LNCaP clone FGC (cell line): ENCODE measurements at regions not wholly inside any gene's neighbourhood (a gene's known extent, or its start where the extent isn't known, plus 50 kb on each side); places are given as distances from the start of the nearest gene placed in this dataset.
A peak's percentile ranks its signal among the peaks of the same experiment; 100 is the strongest.
"Not testable (repeated sequence)": the region's sequence is repeated elsewhere in the genome, so short reads cannot be mapped to it uniquely, and the experiment has no call there.

Source experiments
- DNase-seq: peaks from one replicate; pipeline ENCODE4 v3.0.0-alpha.2; 2011; ENCODE audit warnings: low read depth
- H3K4me3 ChIP-seq: 2 replicates; pipeline ENCODE4 v1.5.1; 2011; ENCODE audit warnings: mild to moderate bottlenecking, low read depth, low read length, control low read depth
- TF ChIP-seq, protein P1 (sequence below): IDR thresholded peaks from 2 replicates; pipeline ENCODE4 v1.5.1; 2012; ENCODE audit warnings: mild to moderate bottlenecking; ENCODE audit not compliant: control insufficient read depth, insufficient read depth; ENCODE audit errors: extremely low read depth

DNA sequence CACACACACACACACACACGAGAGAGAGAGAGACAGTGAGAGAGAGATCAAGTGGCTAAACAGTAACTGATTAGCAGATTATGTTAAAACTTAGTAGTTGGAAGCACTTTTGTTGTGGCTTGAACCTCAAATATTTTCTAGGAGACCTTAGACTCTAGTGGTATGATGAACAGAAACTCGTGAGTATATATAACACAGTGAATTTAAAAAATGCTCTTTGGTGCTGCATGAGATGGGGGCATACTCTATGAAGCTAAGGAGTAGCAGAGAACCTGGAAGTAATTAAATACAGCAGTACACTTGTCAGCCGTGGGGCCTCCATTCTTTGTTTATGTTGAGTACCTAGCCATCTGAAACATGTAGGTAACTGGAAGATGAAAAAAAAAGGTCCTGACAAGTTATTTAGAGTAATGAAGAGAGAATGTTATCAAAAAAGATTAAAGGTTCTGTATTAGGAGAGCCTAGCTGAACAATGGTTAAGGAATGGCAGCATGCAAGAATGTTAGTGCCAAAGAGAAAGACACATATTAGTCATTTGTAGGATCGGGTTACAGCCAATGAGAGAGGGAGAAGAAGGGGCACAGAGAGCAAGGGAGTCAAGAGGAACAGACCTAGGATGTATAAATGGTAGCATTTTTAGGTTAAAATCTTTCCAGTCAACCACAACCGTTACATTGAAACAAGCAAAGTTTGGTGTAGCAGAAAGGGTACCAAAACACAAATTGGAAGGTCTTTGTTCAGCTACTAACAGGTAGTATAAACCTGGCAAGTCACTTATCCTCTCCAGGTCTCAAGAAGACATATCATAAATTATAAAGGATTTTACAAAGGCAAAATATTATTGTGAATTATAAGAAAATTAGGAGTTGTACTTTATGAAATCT is 316.7 kb upstream of the DIPK2B start:
- TF ChIP-seq, protein P1, sequence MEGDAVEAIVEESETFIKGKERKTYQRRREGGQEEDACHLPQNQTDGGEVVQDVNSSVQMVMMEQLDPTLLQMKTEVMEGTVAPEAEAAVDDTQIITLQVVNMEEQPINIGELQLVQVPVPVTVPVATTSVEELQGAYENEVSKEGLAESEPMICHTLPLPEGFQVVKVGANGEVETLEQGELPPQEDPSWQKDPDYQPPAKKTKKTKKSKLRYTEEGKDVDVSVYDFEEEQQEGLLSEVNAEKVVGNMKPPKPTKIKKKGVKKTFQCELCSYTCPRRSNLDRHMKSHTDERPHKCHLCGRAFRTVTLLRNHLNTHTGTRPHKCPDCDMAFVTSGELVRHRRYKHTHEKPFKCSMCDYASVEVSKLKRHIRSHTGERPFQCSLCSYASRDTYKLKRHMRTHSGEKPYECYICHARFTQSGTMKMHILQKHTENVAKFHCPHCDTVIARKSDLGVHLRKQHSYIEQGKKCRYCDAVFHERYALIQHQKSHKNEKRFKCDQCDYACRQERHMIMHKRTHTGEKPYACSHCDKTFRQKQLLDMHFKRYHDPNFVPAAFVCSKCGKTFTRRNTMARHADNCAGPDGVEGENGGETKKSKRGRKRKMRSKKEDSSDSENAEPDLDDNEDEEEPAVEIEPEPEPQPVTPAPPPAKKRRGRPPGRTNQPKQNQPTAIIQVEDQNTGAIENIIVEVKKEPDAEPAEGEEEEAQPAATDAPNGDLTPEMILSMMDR = no peak
- H3K4me3 ChIP-seq = no peak overlapping the region
- DNase-seq = no peak

DNA sequence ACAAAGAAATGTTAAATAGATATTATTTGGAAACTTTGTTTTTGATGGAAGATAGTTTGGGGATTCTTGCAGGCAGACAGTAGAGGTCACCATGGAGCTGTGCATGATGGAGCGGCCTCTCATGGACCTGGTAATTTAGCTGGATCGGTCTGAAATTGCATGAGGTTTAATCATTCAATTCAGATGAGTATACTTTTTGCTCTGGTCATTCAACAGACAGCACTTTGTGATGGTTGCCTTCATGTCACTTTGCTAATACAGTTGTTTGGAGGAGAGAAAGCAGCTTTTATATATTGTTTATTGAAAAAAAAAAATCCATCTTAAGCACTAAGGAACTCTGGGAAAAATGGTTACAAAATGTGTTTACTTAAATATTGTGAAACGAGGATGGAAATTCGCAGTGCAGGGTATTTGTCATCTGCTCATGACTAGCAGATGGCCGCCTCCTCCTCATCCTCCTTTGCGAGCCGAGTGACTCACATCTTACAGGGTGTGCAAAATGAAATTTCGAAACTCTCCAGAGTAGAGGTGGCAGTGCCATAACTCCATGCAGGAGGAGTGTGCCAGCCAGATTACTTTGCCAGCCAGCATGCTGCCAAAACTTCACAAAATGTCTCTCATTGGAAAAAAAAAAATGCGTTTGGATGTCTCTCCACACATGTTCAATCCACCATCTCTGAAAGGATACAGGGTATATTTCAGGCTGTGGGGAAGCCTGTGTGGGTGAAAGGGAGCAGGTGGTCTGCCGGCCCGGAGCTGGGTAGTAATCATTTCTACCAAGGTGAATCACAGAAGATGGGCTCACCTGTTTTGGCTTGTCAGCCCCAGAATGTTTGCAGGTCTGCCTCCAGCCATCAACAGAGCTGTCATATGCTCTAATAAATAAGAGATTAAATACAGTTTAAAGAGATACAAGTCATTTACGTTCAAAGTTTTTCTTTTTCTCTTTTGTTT is 314.9 kb upstream of the DIPK2B start:
- DNase-seq = no peak

DNA sequence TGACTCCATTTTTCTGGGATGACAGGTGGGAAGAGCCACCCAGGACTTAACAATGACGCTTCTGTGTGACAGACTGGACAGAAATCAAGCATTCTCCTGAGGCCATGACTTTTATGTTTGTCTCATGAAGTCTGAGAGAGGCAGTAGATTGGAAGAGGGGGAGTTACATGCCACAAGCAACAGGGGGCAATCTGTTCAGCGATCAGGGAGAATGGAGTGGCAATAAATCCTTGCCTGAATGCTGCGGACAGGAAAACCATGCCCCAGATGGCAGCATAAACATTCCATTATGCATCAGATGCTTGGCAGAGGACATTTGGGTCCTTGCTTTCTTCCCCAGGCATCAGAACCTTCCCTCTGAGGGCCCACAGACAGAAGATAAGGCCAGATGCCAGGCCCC is 312.4 kb upstream of the DIPK2B start:
- DNase-seq = no peak
- TF ChIP-seq, protein P1 = no peak
- no peak overlapping the region for H3K4me3 ChIP-seq

More for the DNA sequence above, 314.9 kb upstream of the DIPK2B start:
- H3K4me3 ChIP-seq = no peak overlapping the region
- TF ChIP-seq, protein P1 = peak; percentile 67

DNA sequence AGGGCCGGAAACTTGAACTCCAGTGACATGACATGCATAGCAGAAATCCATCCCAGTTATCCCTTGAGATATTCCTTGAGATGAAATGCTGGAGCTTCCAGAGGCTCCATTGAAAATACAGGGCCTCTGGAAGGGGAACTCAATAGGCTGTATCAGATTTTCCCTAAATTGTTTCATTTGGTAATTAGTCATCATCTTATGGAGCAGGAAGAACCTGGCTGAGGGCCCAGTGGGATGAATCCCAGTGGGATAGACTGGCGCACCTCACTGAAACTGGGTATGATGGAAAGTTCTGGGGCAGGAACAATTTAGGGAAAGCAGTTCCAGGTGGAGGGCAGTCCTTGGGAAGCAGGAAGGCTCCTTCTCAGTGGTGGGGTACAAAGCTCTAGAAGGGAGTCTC is 307.8 kb upstream of the DIPK2B start:
- H3K4me3 ChIP-seq = no peak overlapping the region
- no peak for DNase-seq
- TF ChIP-seq, protein P1 = no peak

DNA sequence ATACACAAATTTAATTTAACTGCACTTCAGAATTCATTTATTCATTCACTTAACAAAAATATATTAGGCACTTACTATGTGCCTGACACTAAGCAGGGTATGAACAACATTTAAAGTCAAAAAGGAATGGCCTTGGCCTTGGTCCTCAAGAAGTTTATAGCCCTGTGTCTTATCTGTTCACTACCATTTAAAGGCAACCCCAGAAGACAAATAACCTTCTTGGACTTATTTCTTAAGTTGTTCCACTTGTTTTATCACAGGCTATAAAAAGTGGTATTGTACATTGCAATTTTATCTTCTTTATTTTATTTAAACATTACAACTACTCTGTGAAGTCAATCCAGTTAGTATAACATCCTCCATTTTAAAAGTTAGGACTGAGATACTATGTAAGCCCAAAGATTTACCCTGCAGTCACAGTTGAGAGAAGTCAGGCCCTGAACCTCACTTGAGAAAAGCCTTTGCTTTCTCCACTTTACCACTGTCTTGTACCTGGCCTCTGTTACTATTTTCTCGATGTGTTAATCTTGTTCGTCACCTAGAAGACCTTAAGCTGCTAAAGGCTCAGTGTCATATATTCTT is 305.6 kb upstream of the DIPK2B start:
- no peak for DNase-seq
- TF ChIP-seq, protein P1 = no peak
- H3K4me3 ChIP-seq = no peak overlapping the region

DNA sequence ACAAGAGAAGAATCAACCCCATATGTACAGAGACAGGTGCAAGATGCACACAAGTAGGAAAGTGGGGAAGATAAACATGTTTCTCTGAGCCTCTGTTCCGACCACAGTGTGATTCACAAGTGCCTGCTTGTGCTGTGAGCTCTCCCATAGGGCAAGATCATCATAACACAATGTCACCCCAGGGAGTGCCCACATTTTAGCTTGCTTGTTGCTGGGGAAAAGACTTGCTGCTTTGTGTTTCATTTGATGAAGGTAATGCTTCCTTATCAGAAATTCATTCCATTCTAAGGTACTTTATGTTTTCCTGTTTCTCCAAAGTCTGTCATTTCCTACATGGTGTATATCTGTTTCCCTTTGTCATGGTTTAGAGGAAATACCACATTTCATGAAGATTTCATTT is 304.5 kb upstream of the DIPK2B start:
- DNase-seq = no peak
- H3K4me3 ChIP-seq = no peak overlapping the region
- TF ChIP-seq, protein P1 = no peak

DNA sequence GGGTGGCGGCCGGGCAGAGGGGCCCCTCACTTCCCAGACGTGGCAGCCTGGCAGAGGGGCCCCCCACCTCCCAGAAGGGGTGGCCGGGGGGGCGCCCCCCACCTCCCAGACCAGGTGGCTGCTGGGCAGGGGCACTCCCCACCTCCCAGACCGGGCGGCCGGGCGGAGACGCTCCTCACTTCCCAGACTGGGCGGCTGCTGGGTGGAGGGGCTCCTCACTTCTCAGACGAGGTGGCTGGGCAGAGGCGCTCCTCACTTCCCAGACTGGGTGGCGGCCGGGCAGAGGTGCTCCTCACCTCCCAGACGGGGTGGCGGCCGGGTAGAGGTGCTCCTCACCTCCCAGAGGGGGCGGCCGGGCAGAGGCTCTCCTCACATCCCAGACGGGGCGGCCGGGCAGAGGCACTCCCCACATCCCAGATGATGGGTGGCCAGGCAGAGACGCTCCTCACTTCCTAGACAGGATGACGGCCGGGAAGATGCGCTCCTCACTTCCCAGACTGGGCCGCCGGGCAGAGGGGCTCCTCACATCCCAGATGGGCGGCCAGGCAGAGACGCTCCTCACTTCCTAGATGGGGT is 303.2 kb upstream of the DIPK2B start:
- not testable (repeated sequence) for DNase-seq, H3K4me3 ChIP-seq
